SHP77 treated with DMSO at 0.1 percent for 48 hours (cell line): ENCODE measurements at regions not wholly inside any gene's neighbourhood (a gene's known extent, or its start where the extent isn't known, plus 50 kb on each side); places are given as distances from the start of the nearest gene placed in this dataset.
"Not testable (repeated sequence)": the region's sequence is repeated elsewhere in the genome, so short reads cannot be mapped to it uniquely, and the experiment has no call there.

Experiments used
- DNase-seq: peaks from one replicate; lab custom pipeline; 2025; lab: John Stamatoyannopoulos, UW

GRCh38 chr6:4725136-4725760, 51.0 kb upstream of the CDYL start:
- not testable (repeated sequence) for DNase-seq

GRCh38 chr6:4724727-4725126, 51.5 kb upstream of the CDYL start:
- DNase-seq, result not testable (repeated sequence)

DNA sequence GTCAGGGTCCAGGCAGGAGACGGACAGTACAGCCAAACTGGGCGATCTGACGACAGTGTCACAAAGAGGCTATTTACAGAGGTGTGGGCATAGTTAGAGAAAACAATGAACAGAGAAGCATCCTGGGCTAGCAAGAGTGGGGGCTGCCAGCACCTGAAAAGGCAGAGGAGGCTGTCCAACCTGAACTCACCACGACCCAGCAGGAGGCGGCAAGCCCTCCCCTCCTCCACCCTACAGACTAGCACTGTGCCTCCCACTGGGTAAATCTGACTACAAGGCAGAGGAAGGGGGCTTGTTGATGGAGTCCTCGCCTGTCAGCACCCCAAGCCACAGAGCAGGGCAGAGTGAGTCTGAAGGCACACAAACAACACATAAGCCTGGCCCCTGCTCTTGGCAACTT, 52.8 kb upstream of the CDYL start:
- no peak for DNase-seq

DNA sequence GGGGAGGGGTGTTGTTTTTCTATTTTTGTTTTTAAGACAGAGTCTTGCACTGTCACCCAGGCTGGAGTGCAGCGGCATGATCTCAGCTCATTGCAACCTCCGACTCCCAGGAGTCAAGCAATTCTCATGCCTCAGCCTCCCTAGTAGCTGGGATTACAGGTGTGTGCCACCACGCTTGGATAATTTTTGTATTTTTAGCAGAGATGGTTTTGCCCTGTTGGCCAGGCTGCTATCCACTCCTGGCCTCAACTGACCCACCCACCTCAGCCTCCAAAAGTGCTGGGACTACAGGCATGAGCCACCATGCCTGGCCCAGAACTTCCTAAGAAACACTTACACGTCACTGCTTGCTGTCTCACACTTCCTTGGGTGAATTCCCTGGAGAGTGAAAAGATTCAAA, 54.8 kb upstream of the CDYL start:
- not testable (repeated sequence) for DNase-seq

- no peak for DNase-seq
Observed at GRCh38 chr6:4719491-4719890, 56.7 kb upstream of the CDYL start.

GRCh38 chr6:4717856-4718255, 58.3 kb upstream of the CDYL start:
- no peak for DNase-seq

GRCh38 chr6:4717124-4717523, 59.1 kb upstream of the CDYL start:
- DNase-seq, result no peak

DNA sequence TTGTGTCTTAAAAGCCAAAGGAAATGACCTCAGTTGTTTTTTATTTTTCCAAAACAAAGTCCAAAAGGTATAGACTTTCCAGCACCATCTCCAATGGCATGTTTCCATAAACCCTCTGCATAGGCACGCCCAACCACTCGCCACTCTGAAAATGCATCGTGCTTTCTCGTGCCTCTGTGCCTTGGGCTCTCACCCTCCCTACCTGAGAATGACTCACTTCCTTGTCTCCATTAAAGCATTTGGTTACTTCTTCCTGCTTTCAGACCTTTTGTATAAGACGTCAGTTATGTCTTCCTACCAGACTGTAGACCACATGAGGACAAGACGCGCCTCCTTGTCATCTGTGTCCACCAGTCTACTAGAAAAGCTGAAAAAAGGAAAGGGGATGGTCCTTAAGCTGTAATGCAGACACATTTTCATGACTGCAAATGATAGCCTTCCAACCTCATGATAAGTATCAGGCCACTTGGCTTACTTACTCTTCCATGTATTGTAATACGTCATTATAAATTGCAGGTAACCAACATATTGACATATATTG, 61.2 kb upstream of the CDYL start:
- no peak for DNase-seq

DNA sequence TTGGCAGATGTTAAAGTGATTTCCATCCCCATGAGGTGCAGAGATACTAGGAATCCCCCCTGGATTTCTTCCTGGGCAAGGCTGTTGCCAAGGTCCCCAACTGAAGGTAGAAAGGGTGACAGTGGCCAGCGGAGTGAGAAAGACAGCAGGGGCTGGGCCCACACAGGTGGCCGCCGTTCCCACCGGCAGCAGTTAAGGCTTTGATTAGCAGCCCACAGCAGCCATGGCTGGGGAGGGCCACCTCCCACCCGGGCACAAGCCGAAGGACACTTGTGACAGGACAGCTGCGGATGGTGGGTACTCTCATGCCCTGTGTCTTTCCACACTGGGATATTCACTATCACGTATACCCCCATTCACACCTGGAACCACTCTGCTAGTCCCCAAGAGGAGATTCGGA, 63.9 kb upstream of the CDYL start:
- no peak for DNase-seq

DNA sequence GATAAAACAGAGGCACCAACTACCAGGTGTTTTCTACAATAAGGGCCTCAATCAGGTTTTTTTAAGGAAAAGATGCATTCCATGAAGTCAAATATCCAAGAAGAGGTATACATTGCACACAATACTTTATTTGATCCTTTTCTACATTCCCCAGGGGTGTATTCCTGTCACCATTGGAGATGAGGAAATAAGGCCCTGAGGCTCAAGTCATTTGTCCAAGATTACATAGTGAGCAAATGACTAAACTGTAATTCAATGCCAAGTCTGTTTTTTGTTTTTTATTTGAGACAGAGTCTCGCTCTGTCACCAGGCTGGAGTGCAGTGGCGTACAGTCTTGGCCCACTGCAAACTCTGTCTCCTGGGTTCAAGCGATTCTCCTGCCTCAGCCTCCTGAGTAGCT, 69.2 kb upstream of the CDYL start:
- no peak for DNase-seq

DNA sequence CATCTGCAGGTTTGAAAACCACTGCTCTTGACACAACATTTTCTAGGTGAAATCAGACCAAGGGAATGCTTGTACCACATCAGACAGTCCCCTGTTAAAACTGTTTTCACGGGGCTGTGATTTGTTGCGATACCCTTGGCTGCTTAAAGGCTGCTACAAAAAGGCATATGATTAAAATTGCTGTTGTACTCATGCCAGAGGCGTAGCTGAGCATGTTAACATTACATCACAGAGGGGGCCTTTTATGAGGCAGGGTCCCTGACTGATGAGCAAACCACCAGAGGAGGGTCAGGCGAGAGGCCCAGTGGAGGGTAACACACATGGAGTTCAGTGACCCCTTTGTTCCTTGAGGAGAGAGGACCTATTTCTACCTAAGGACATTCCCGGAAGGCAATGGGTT, 70.4 kb upstream of the CDYL start:
- DNase-seq, result no peak

- DNase-seq, result no peak
Observed at GRCh38 chr6:4703382-4703781, 72.8 kb upstream of the CDYL start.

- DNase-seq, result peak; percentile 13
Observed at GRCh38 chr6:4698901-4699659, 77.1 kb upstream of the CDYL start.

- DNase-seq, result no peak
Observed at GRCh38 chr6:4693173-4693970, 82.8 kb upstream of the CDYL start.

- no peak for DNase-seq
Observed at GRCh38 chr6:4692664-4693063, 83.5 kb upstream of the CDYL start.

GRCh38 chr6:4687989-4688947, 87.9 kb upstream of the CDYL start:
- no peak for DNase-seq

DNA sequence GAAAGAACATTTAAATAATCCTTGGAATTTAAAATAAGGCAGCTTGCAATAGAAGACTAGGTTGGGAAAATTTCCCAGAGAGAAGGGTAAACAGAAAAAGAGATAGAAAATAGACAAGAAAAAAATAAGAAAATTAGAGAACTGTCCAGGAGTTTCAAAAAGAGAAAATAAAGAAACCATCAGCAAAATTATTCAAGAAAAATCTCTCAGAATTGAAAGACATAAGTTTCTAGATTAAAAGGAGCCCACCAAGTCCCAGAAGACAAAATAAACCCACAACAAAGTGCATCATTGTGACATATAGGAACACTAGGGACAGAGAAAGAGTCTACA, 88.6 kb upstream of the CDYL start:
- no peak for DNase-seq

DNA sequence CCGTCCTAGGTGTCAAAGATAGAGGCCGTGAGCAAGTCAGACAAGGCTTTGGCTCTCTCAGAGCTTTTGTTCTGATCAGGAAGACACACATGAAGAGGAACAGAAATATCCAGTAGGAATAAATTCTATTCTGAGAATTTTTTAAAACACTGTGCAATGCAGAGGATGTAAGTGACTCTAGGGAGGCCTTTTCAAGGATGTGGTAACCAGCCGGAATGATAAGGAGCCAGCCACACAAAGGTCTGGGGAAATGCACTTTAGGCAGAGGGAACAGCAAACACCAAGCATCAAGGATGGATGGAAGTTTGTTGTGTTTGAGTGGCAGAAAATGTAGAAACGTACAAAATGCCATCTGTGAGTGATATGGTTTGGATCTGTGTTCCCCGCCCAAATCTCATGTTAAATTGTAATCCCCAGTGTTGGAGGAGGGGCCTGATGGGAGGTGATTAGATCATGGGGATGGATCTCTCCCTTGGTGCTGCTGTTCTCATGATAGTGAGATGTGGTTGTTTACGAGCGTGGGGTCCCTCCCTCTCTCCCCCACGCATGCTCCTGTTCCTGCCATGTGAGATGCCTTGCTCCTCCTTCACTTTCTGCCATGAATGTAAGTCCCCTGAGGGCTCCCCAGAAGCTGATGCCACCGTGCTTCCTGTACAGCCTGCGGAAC, 93.6 kb upstream of the CDYL start:
- DNase-seq, result no peak

DNA sequence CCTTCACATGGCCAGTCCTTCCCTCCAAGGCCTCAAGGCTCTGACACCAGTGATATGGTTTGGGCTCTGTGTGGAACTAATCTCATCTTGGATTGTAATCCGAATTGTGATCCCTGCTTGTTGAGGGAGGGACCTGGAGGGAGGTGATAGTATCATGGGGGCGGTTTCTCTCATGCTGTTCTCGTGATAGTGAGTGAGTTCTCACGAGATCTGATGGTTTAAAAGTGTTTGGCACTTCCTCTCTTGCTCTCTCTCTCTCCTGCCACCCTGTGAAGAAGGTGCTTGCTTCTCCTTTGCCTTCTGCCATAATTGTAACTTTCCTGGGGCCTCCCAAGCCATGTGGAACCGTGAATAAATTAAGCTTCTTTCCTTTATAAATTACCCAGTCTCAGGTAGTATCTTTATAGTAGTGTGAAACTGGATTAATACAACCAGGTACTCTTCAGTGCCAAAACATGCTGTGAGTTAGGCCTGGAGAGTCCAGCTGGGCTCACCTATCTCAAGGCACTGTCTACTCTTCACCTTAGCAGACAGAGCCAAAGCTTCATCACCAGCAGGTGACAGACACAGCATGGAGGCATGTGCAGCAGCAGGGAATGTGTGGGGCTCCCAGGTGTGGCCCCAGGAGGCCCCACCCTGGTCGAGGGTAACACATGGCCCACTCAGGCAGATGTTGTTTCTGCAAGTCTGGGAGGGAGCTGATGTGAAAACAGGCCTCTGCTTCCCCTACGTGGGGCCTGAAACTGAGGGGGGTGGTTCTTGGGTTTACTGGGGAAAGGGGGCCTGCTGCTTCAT, 97.5 kb upstream of the CDYL start:
- no peak for DNase-seq

DNA sequence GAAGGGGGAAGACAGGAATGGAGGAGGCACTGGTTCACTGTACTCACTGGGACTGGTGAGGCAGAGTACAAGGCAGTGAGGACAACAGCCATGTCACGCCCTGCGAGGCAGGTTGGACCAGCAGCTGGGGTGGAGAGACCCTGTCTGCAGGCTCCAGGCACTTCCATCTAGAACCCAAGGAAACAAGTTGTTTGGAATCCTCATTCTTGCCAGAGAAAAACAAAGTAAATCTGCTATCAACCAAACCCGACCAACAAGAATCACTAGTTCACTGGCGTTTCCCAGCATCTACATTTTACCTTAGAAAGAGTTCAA, 98.5 kb upstream of the CDYL start:
- DNase-seq, result no peak
